ENCODE measurements at regions not wholly inside any gene's neighbourhood (a gene's known extent, or its start where the extent isn't known, plus 50 kb on each side); places are given as distances from the start of the nearest gene placed in this dataset.

- Histone ChIP-seq H3K36me3 (ENCODE audit: control insufficient read depth in 2 of 2, insufficient read depth in 2 of 2, low read length in 1 of 2) (no peaks in the 10 kb centered on the region), H3K79me2 (ENCODE audit: control insufficient read depth, insufficient read depth, low read length) (no peaks in the 10 kb centered on the region), H3K4me3 (no peak overlapping the region), H3K9me3 (replicated peaks; ENCODE audit: control insufficient read depth, insufficient read depth, low read length) (no peaks in the 10 kb centered on the region; the same call in 2 of the 3 replicates), H2AFZ (ENCODE audit: control insufficient read depth, low read depth, low read length) (no peak overlapping the region), H3K9ac (ENCODE audit: control insufficient read depth, insufficient read depth, low read length) (no peak overlapping the region), H3K27ac (ENCODE audit: control insufficient read depth, insufficient read depth) (no peak overlapping the region), H4K20me1 (ENCODE audit: control insufficient read depth, insufficient read depth) (no peaks in the 10 kb centered on the region), H3K4me2 (ENCODE audit: control insufficient read depth, insufficient read depth) (no peak overlapping the region), H3K4me1 (ENCODE audit: control insufficient read depth, insufficient read depth, low read length) (no peaks in the 10 kb centered on the region), H3K27me3 (replicated peaks in 1 of 2; ENCODE audit: control insufficient read depth in 2 of 2, insufficient read depth in 2 of 2, low read length in 1 of 2) (no peaks in the 10 kb centered on the region)
- ATAC-seq (no peak), FAIRE-seq (no peak), DNase-seq (ENCODE audit: low read depth, low spot score) (no peak)
- intact Hi-C loops (cut with micrococcal nuclease; ENCODE audit: unreplicated experiment) (no loop called here), in situ Hi-C loops (cut with MboI) (no loop called here)
- ChIA-PET POLR2A (no interaction called here), CTCF (interaction anchor here (1.0 kb wide), 1 partner anchor 334 kb away, joined by 3 read pairs; no protein-coding TSS in a partner anchor), SMC1A (ENCODE audit: uncharacterized antibody, unreplicated experiment) (no interaction called here), RAD21 (ENCODE audit: unreplicated experiment) (no interaction called here)
- WGBS (ENCODE audit: insufficient coverage, insufficient replicate concordance, low lambda C conversion rate, missing lambda C conversion rate), result 75% methylated on average over 2 of the region's 2 CpGs
- TF ChIP-seq TARDBP (IDR thresholded peaks at IDR 0.05; ENCODE audit: borderline replicate concordance), result no peak
- no peak for TF ChIP-seq TCF12 (IDR thresholded peaks at IDR 0.05; ENCODE audit: low read depth, low read length)
- no peak for TF ChIP-seq CHD4 (IDR thresholded peaks at IDR 0.05)
- TF ChIP-seq IRF5 (IDR thresholded peaks at IDR 0.05; ENCODE audit: borderline replicate concordance), result no peak
- TF ChIP-seq SMC3 (IDR thresholded peaks at IDR 0.05; ENCODE audit: borderline replicate concordance, low read length), result no peak
- no TSS peak for BruUV-seq (replicated peaks)
Measured at GRCh38 chr4:145283909-145284308, 103.5 kb upstream of the OTUD4 start.

GRCh38 chr4:145281951-145282350 is 101.6 kb upstream of the OTUD4 start:
- Histone ChIP-seq H3K27ac (ENCODE audit: control insufficient read depth, insufficient read depth) (no peak overlapping the region), H3K36me3 (ENCODE audit: control insufficient read depth in 2 of 2, insufficient read depth in 2 of 2, low read length in 1 of 2) (no peaks in the 10 kb centered on the region), H2AFZ (ENCODE audit: control insufficient read depth, low read depth, low read length) (no peak overlapping the region), H3K9ac (ENCODE audit: control insufficient read depth, insufficient read depth, low read length) (no peak overlapping the region), H3K4me2 (ENCODE audit: control insufficient read depth, insufficient read depth) (no peak overlapping the region), H3K79me2 (ENCODE audit: control insufficient read depth, insufficient read depth, low read length) (no peaks in the 10 kb centered on the region), H3K9me3 (replicated peaks; ENCODE audit: control insufficient read depth, insufficient read depth, low read length) (no peaks in the 10 kb centered on the region), H4K20me1 (ENCODE audit: control insufficient read depth, insufficient read depth) (no peaks in the 10 kb centered on the region), H3K27me3 (replicated peaks in 1 of 2; ENCODE audit: control insufficient read depth in 2 of 2, insufficient read depth in 2 of 2, low read length in 1 of 2) (no peaks in the 10 kb centered on the region), H3K4me3 (no peak overlapping the region), H3K4me1 (ENCODE audit: control insufficient read depth, insufficient read depth, low read length) (no peaks in the 10 kb centered on the region)
- DNase-seq (ENCODE audit: low read depth, low spot score) (no peak), FAIRE-seq (no peak), ATAC-seq (no peak)
- SMC1A ChIA-PET (ENCODE audit: uncharacterized antibody, unreplicated experiment), result interaction anchor here (1.1 to 2.0 kb wide), 3 partner anchors 10 to 21 kb away, joined by 3 to 7 read pairs (median 4); no protein-coding TSS in a partner anchor
- intact Hi-C loops (cut with micrococcal nuclease; ENCODE audit: unreplicated experiment) (no loop called here), in situ Hi-C loops (cut with MboI) (no loop called here)
- no TSS peak for BruUV-seq (replicated peaks)
- RAD21 ChIA-PET (ENCODE audit: unreplicated experiment), result no interaction called here
- 0% methylated on average over 1 of the region's 1 CpG for WGBS (ENCODE audit: insufficient coverage, insufficient replicate concordance, low lambda C conversion rate, missing lambda C conversion rate)
- CTCF ChIA-PET, result interaction anchor here (0.7 kb wide), 1 partner anchor 8 kb away, joined by 3 read pairs; no protein-coding TSS in a partner anchor
- POLR2A ChIA-PET, result no interaction called here
- no peak for TF ChIP-seq JUND (IDR thresholded peaks at IDR 0.05; ENCODE audit: low read depth, low read length)
- TF ChIP-seq KAT2A (conservative IDR thresholded peaks at IDR 0.05; ENCODE audit: control insufficient read depth, low read depth, low read length), result no peak
- TF ChIP-seq SMAD5 (IDR thresholded peaks at IDR 0.05; ENCODE audit: low read depth), result no peak
- TF ChIP-seq ZBTB40 (IDR thresholded peaks at IDR 0.05; ENCODE audit: borderline replicate concordance), result no peak
- TF ChIP-seq FOS (IDR thresholded peaks at IDR 0.05; ENCODE audit: borderline replicate concordance, extremely low read depth, insufficient read length), result no peak
- no peak for TF ChIP-seq ZBTB33 (IDR thresholded peaks at IDR 0.05)
- no peak for TF ChIP-seq CBX5 (IDR thresholded peaks at IDR 0.05; ENCODE audit: low read depth)

All from GM12878 (cell line).